ENCODE measurements at regions not wholly inside any gene's neighbourhood (a gene's known extent, or its start where the extent isn't known, plus 50 kb on each side); places are given as distances from the start of the nearest gene placed in this dataset.
"Not testable (repeated sequence)": the region's sequence is repeated elsewhere in the genome, so short reads cannot be mapped to it uniquely, and the experiment has no call there.

GRCh38 chr9:99650187-99650874 lies 171.4 kb upstream of the NR4A3 start:
- peaks cover 7% of the 10 kb centered on the region for H3K36me3 Mint-ChIP-seq (ENCODE audit: low read depth)
- H3K9me3 Mint-ChIP-seq, result peaks cover 15% of the 10 kb centered on the region
- no peaks in the 10 kb centered on the region for H3K4me1 Mint-ChIP-seq
- TF ChIP-seq CTCF (conservative IDR thresholded peaks at IDR 0.05), result no peak
- no peaks in the 10 kb centered on the region for H3K27me3 Mint-ChIP-seq (ENCODE audit: low read depth)
- no peak for DNase-seq (ENCODE audit: low read depth, low spot score)
- no peak overlapping the region for H3K27ac Mint-ChIP-seq (ENCODE audit: unreplicated experiment)
- no peak overlapping the region for H3K4me3 Mint-ChIP-seq

- Mint-ChIP-seq H3K27me3 (ENCODE audit: low read depth) (no peaks in the 10 kb centered on the region), H3K4me3 (no peak overlapping the region), H3K4me1 (no peaks in the 10 kb centered on the region), H3K27ac (ENCODE audit: unreplicated experiment) (no peak overlapping the region), H3K9me3 (no peaks in the 10 kb centered on the region), H3K36me3 (ENCODE audit: low read depth) (no peaks in the 10 kb centered on the region)
- no peak for DNase-seq (ENCODE audit: low read depth, low spot score)
- no peak for TF ChIP-seq CTCF (conservative IDR thresholded peaks at IDR 0.05)
These were observed 161.5 kb upstream of the NR4A3 start for GRCh38 chr9:99660191-99660636.

- TF ChIP-seq CTCF (conservative IDR thresholded peaks at IDR 0.05), result no peak
- no peaks in the 10 kb centered on the region for H3K36me3 Mint-ChIP-seq (ENCODE audit: low read depth)
- DNase-seq (ENCODE audit: low read depth, low spot score), result no peak
- no peaks in the 10 kb centered on the region for H3K27me3 Mint-ChIP-seq (ENCODE audit: low read depth)
- no peak overlapping the region for H3K4me3 Mint-ChIP-seq
- no peaks in the 10 kb centered on the region for H3K4me1 Mint-ChIP-seq
- H3K27ac Mint-ChIP-seq (ENCODE audit: unreplicated experiment), result no peak overlapping the region
- no peaks in the 10 kb centered on the region for H3K9me3 Mint-ChIP-seq
These were observed 158.4 kb upstream of the NR4A3 start for GRCh38 chr9:99663297-99663696.

GRCh38 chr9:99663856-99664255 lies 157.8 kb upstream of the NR4A3 start:
- H3K4me1 Mint-ChIP-seq, result no peaks in the 10 kb centered on the region
- no peak for DNase-seq (ENCODE audit: low read depth, low spot score)

GRCh38 chr9:99666571-99666970 lies 155.1 kb upstream of the NR4A3 start:
- H3K4me3 Mint-ChIP-seq, result no peak overlapping the region
- no peaks in the 10 kb centered on the region for H3K4me1 Mint-ChIP-seq
- no peak for DNase-seq (ENCODE audit: low read depth, low spot score)
- no peak overlapping the region for H3K27ac Mint-ChIP-seq (ENCODE audit: unreplicated experiment)
- no peaks in the 10 kb centered on the region for H3K9me3 Mint-ChIP-seq
- H3K27me3 Mint-ChIP-seq (ENCODE audit: low read depth), result no peaks in the 10 kb centered on the region
- H3K36me3 Mint-ChIP-seq (ENCODE audit: low read depth), result no peaks in the 10 kb centered on the region
- TF ChIP-seq CTCF (conservative IDR thresholded peaks at IDR 0.05), result no peak

More at GRCh38 chr9:99663856-99664255, 157.8 kb upstream of the NR4A3 start:
- no peaks in the 10 kb centered on the region for H3K9me3 Mint-ChIP-seq
- no peaks in the 10 kb centered on the region for H3K36me3 Mint-ChIP-seq (ENCODE audit: low read depth)
- H3K27me3 Mint-ChIP-seq (ENCODE audit: low read depth), result no peaks in the 10 kb centered on the region
- H3K27ac Mint-ChIP-seq (ENCODE audit: unreplicated experiment), result no peak overlapping the region
- H3K4me3 Mint-ChIP-seq, result no peak overlapping the region
- no peak for TF ChIP-seq CTCF (conservative IDR thresholded peaks at IDR 0.05)

- H3K27me3 Mint-ChIP-seq (ENCODE audit: low read depth); H3K36me3 Mint-ChIP-seq (ENCODE audit: low read depth); H3K4me1 Mint-ChIP-seq; H3K4me3 Mint-ChIP-seq; DNase-seq (ENCODE audit: low read depth, low spot score); H3K9me3 Mint-ChIP-seq; H3K27ac Mint-ChIP-seq (ENCODE audit: unreplicated experiment): not testable (repeated sequence)
These were observed 150.8 kb upstream of the NR4A3 start for GRCh38 chr9:99670886-99671285.

Data from neural crest cell (in vitro differentiated cells).